ENCODE measurements at regions not wholly inside any gene's neighbourhood (a gene's known extent, or its start where the extent isn't known, plus 50 kb on each side); places are given as distances from the start of the nearest gene placed in this dataset.
A peak's percentile ranks its signal among the peaks of the same experiment; 100 is the strongest.

DNA sequence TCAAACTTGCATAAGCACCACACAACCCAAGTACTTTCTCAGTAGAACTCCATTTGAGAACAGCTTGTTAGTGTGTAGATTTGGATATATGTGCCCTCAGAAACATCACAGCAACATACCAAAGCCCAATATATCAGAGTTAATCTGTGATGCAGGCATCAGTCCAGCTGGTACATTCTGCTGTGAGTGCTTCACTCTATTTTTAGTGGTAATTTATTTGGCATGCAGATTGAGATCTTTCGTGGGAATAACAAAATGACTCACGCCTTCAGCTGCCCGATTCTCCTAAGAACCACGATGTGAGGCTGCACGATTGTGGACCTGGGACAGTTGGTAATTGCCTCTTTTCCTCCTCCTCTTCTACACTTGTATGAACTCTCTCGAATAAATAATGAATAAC is 730.7 kb downstream of the SQOR start:
- Histone ChIP-seq H3K4me3 (ENCODE audit: extremely low read depth in 1 of 4, insufficient read depth in 2 of 4, low read depth in 3 of 4, low read length in 4 of 4) (no peak overlapping the region), H2BK20ac (ENCODE audit: low read length) (no peak overlapping the region), H3K4ac (replicated peaks; ENCODE audit: insufficient read length, low read depth, low read length) (no peak overlapping the region), H3K23me2 (ENCODE audit: low read depth, low read length) (no peaks in the 10 kb centered on the region), H4K91ac (replicated peaks; ENCODE audit: insufficient read length, low read length) (no peak overlapping the region), H3K4me1 (replicated peaks in 1 of 4; ENCODE audit: control insufficient read depth in 3 of 4, insufficient read depth in 4 of 4, low read length in 3 of 4) (no peaks in the 10 kb centered on the region), H2BK12ac (ENCODE audit: low read depth, low read length) (no peak overlapping the region), H3K4me2 (ENCODE audit: insufficient read depth in 1 of 2, low read depth in 2 of 2, low read length in 2 of 2) (no peak overlapping the region), H3K56ac (replicated peaks; ENCODE audit: insufficient read length, low read depth, low read length) (no peak overlapping the region), H3K27me3 (replicated peaks in 1 of 4; ENCODE audit: control insufficient read depth in 3 of 4, extremely low read depth in 1 of 4, insufficient read depth in 3 of 4, low read length in 3 of 4) (no peaks in the 10 kb centered on the region), H3K23ac (ENCODE audit: insufficient read length) (no peak overlapping the region), H2AK5ac (ENCODE audit: low read depth, low read length) (no peak overlapping the region), H3K79me2 (ENCODE audit: control insufficient read depth in 1 of 2, insufficient read depth in 2 of 2, low read length in 2 of 2) (no peaks in the 10 kb centered on the region), H3K36me3 (ENCODE audit: control insufficient read depth in 2 of 4, insufficient read depth in 4 of 4, low read length in 3 of 4) (no peaks in the 10 kb centered on the region), H4K8ac (ENCODE audit: extremely low read depth, insufficient read depth, low read length) (no peak overlapping the region), H2AFZ (ENCODE audit: low read length) (0 out of 2 replicates have a peak overlapping the region, but pooled peaks have one; percentile 87), H2BK15ac (ENCODE audit: low read length) (no peak overlapping the region), H3K9ac (replicated peaks in 1 of 4; ENCODE audit: extremely low read depth in 1 of 4, low read depth in 3 of 4, low read length in 3 of 4) (no peak overlapping the region), H3K27ac (ENCODE audit: low read depth, low read length) (no peak overlapping the region), H4K20me1 (replicated peaks in 1 of 2; ENCODE audit: control insufficient read depth in 1 of 2, insufficient read depth in 2 of 2, low read length in 2 of 2) (no peaks in the 10 kb centered on the region), H2BK120ac (replicated peaks; ENCODE audit: low read depth, low read length) (no peak overlapping the region), H4K5ac (ENCODE audit: insufficient read length, low read depth, low read length) (no peak overlapping the region), H3K14ac (ENCODE audit: insufficient read length) (no peak overlapping the region), H3K79me1 (ENCODE audit: low read depth, low read length) (no peaks in the 10 kb centered on the region), H3K9me3 (ENCODE audit: insufficient read depth in 2 of 2, low read depth in 1 of 2, low read length in 1 of 2) (no peaks in the 10 kb centered on the region), H2BK5ac (ENCODE audit: low read depth, low read length) (no peak overlapping the region), H3K18ac (ENCODE audit: extremely low read depth, low read length) (no peak overlapping the region)
- WGBS, 2 experiments (ENCODE audit: extremely low coverage in 1 of 2, insufficient coverage in 1 of 2, insufficient read length in 1 of 2, insufficient replicate concordance in 2 of 2, low coverage in 1 of 2, low lambda C conversion rate in 2 of 2, missing lambda C conversion rate in 1 of 2) = 96% methylated on average over 6 of the region's 6 CpGs; no CpG with 5 or more reads in 1 of the 2 experiments
- TF ChIP-seq SP2 (IDR thresholded peaks at IDR 0.05; ENCODE audit: low read length) (no peak), CHD2 (IDR thresholded peaks at IDR 0.05; ENCODE audit: low read length) (no peak), TAF7 (optimal IDR thresholded peaks at IDR 0.05; ENCODE audit: borderline replicate concordance, low read depth, low read length) (no peak), FOSL1 (IDR thresholded peaks at IDR 0.05; ENCODE audit: insufficient read depth, low read depth, low read length) (no peak), CBX5 (IDR thresholded peaks at IDR 0.05; ENCODE audit: low read depth, low read length) (no peak), TEAD4 (IDR thresholded peaks at IDR 0.05; ENCODE audit: low read depth, low read length) (no peak), SAP30 (IDR thresholded peaks at IDR 0.05; ENCODE audit: insufficient read depth, insufficient replicate concordance, low read length) (no peak), BCL11A (IDR thresholded peaks at IDR 0.05; ENCODE audit: low read depth in 2 of 2, low read length in 2 of 2) (no peak)
- TF ChIP-seq, protein P1, sequence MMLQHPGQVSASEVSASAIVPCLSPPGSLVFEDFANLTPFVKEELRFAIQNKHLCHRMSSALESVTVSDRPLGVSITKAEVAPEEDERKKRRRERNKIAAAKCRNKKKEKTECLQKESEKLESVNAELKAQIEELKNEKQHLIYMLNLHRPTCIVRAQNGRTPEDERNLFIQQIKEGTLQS (IDR thresholded peaks at IDR 0.05; ENCODE audit: insufficient read depth, low read depth, low read length) = no peak
- POLR2A ChIA-PET (ENCODE audit: partially characterized antibody) = no interaction called here
- DNase-seq (ENCODE audit: low read depth in 1 of 2, low spot score in 2 of 2) = no peak
- no peak for FAIRE-seq
- CTCF ChIA-PET (ENCODE audit: partially characterized antibody) = interaction anchor here (0.9 kb wide), 1 partner anchor 40 kb away, joined by 3 read pairs; no protein-coding TSS in a partner anchor

Data from H1 (cell line).